ENCODE measurements at regions not wholly inside any gene's neighbourhood (a gene's known extent, or its start where the extent isn't known, plus 50 kb on each side); places are given as distances from the start of the nearest gene placed in this dataset.

DNA sequence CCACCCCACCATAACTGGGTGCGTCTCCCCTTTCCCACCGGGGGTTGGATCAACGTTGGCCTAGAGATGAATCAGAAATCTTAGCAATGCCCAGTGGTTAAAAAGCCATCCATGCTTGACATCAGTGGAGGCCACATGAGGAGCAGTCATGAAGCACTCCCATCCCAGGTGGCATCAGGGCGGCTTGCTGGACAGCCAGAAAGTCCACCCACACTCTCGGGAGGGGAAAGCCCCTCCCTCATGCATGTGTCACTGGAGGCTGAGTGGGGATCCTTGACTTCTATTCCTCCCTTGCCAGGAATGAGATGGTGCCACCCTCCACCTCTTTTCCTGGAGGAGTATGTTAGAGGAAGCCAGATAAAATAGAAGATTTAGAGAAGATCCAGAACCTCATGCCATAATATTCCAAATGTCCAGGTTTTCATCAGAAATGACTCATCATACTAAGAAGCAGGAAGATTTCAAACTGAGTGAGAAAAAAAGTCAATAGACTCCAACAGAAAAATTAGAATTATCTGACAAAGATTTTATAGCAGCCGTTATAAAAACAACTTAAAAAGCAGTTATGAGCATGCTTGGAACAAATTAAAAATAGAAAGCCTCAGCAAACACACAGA is 507.1 kb upstream of the ID2 start:
- DNase-seq (ENCODE audit: low read depth in 1 of 2, low spot score in 1 of 2) = no peak
- Histone ChIP-seq H3K4me3 (no peak overlapping the region), H3K4me2 (no peak overlapping the region), H3K9me3 (no peaks in the 10 kb centered on the region), H3K27ac (no peak overlapping the region), H3K4me1 (peaks cover 3% of the 10 kb centered on the region; the same call in 1 of the 3 replicates)
- POLR2A ChIA-PET = no interaction called here
- WGBS (ENCODE audit: missing lambda C conversion rate) = 57% methylated on average over 6 of the region's 6 CpGs
- ATAC-seq = no peak
- no peak for FAIRE-seq
- no peak for TF ChIP-seq FOSL2 (IDR thresholded peaks at IDR 0.05)
- peak; percentile 23; the same call in 1 of the 2 replicates for TF ChIP-seq FOSL2 (CRISPR knock-in tag; IDR thresholded peaks at IDR 0.05)
- TF ChIP-seq HOXB5 (CRISPR knock-in tag; IDR thresholded peaks at IDR 0.05) = no peak
- no peak for TF ChIP-seq SMC3 (IDR thresholded peaks at IDR 0.05)
- no peak for TF ChIP-seq CBX8 (IDR thresholded peaks at IDR 0.05)
- no peak for TF ChIP-seq EHMT2 (IDR thresholded peaks at IDR 0.05; ENCODE audit: low read depth)
- TF ChIP-seq, protein P1, sequence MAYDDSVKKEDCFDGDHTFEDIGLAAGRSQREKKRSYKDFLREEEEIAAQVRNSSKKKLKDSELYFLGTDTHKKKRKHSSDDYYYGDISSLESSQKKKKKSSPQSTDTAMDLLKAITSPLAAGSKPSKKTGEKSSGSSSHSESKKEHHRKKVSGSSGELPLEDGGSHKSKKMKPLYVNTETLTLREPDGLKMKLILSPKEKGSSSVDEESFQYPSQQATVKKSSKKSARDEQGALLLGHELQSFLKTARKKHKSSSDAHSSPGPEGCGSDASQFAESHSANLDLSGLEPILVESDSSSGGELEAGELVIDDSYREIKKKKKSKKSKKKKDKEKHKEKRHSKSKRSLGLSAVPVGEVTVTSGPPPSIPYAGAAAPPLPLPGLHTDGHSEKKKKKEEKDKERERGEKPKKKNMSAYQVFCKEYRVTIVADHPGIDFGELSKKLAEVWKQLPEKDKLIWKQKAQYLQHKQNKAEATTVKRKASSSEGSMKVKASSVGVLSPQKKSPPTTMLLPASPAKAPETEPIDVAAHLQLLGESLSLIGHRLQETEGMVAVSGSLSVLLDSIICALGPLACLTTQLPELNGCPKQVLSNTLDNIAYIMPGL (CRISPR knock-in tag; IDR thresholded peaks at IDR 0.05; ENCODE audit: borderline replicate concordance) = no peak
- TF ChIP-seq MAFK (IDR thresholded peaks at IDR 0.05; ENCODE audit: partially characterized antibody) = no peak
- no peak for TF ChIP-seq MAZ (IDR thresholded peaks at IDR 0.05; ENCODE audit: borderline replicate concordance, low read depth, low read length)
- CTCF ChIA-PET = no interaction called here

DNA sequence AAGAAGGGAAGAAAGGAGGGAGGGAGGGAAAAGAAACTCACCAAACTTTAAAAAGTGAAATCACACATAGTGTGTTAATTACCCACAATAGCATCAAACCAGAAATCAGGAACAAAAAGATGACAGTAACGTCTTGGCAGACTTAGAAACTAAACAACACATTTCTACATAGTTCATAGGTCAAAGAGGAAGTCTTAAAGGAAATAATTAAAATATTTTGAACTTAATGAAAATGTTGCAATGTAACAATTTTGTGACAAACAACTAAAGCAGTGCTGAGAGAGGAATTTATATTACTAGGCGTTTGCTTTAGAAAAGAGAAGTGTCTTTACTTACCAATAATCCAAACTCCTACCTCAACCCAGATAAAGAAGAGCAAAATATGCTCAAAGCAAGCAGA is 505.0 kb upstream of the ID2 start:
- Histone ChIP-seq H3K9me3 (no peaks in the 10 kb centered on the region), H3K4me2 (no peak overlapping the region), H3K4me3 (no peak overlapping the region), H3K27ac (no peak overlapping the region), H3K4me1 (0 out of 3 replicates have a peak, but pooled peaks cover 3% of the 10 kb centered on the region)
- WGBS (ENCODE audit: missing lambda C conversion rate) = 49% methylated on average over 2 of the region's 2 CpGs
- no peak for ATAC-seq
- no peak for DNase-seq (ENCODE audit: low read depth in 1 of 2, low spot score in 1 of 2)
- no peak for FAIRE-seq
- CTCF ChIA-PET = no interaction called here
- POLR2A ChIA-PET = no interaction called here
- TF ChIP-seq POLR2A (IDR thresholded peaks at IDR 0.05; ENCODE audit: low read length) = no peak
- TF ChIP-seq, protein P2, sequence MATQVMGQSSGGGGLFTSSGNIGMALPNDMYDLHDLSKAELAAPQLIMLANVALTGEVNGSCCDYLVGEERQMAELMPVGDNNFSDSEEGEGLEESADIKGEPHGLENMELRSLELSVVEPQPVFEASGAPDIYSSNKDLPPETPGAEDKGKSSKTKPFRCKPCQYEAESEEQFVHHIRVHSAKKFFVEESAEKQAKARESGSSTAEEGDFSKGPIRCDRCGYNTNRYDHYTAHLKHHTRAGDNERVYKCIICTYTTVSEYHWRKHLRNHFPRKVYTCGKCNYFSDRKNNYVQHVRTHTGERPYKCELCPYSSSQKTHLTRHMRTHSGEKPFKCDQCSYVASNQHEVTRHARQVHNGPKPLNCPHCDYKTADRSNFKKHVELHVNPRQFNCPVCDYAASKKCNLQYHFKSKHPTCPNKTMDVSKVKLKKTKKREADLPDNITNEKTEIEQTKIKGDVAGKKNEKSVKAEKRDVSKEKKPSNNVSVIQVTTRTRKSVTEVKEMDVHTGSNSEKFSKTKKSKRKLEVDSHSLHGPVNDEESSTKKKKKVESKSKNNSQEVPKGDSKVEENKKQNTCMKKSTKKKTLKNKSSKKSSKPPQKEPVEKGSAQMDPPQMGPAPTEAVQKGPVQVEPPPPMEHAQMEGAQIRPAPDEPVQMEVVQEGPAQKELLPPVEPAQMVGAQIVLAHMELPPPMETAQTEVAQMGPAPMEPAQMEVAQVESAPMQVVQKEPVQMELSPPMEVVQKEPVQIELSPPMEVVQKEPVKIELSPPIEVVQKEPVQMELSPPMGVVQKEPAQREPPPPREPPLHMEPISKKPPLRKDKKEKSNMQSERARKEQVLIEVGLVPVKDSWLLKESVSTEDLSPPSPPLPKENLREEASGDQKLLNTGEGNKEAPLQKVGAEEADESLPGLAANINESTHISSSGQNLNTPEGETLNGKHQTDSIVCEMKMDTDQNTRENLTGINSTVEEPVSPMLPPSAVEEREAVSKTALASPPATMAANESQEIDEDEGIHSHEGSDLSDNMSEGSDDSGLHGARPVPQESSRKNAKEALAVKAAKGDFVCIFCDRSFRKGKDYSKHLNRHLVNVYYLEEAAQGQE (IDR thresholded peaks at IDR 0.05) = no peak
- TF ChIP-seq JUNB (IDR thresholded peaks at IDR 0.05) = no peak
- no peak for TF ChIP-seq EHMT2 (IDR thresholded peaks at IDR 0.05; ENCODE audit: low read depth)
- TF ChIP-seq, protein P3, sequence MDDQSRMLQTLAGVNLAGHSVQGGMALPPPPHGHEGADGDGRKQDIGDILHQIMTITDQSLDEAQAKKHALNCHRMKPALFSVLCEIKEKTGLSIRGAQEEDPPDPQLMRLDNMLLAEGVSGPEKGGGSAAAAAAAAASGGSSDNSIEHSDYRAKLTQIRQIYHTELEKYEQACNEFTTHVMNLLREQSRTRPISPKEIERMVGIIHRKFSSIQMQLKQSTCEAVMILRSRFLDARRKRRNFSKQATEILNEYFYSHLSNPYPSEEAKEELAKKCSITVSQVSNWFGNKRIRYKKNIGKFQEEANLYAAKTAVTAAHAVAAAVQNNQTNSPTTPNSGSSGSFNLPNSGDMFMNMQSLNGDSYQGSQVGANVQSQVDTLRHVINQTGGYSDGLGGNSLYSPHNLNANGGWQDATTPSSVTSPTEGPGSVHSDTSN (IDR thresholded peaks at IDR 0.05) = no peak
- TF ChIP-seq, protein P4, sequence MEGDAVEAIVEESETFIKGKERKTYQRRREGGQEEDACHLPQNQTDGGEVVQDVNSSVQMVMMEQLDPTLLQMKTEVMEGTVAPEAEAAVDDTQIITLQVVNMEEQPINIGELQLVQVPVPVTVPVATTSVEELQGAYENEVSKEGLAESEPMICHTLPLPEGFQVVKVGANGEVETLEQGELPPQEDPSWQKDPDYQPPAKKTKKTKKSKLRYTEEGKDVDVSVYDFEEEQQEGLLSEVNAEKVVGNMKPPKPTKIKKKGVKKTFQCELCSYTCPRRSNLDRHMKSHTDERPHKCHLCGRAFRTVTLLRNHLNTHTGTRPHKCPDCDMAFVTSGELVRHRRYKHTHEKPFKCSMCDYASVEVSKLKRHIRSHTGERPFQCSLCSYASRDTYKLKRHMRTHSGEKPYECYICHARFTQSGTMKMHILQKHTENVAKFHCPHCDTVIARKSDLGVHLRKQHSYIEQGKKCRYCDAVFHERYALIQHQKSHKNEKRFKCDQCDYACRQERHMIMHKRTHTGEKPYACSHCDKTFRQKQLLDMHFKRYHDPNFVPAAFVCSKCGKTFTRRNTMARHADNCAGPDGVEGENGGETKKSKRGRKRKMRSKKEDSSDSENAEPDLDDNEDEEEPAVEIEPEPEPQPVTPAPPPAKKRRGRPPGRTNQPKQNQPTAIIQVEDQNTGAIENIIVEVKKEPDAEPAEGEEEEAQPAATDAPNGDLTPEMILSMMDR (IDR thresholded peaks at IDR 0.05) = no peak
- TF ChIP-seq, protein P5, sequence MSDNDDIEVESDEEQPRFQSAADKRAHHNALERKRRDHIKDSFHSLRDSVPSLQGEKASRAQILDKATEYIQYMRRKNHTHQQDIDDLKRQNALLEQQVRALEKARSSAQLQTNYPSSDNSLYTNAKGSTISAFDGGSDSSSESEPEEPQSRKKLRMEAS (IDR thresholded peaks at IDR 0.05) = no peak
- TF ChIP-seq MYC (IDR thresholded peaks at IDR 0.05; ENCODE audit: borderline replicate concordance, low read length) = no peak
- TF ChIP-seq POLR2AphosphoS2 (conservative IDR thresholded peaks at IDR 0.05; ENCODE audit: low read length) = no peak
